MCF 10A (cell line): ENCODE measurements at regions not wholly inside any gene's neighbourhood (a gene's known extent, or its start where the extent isn't known, plus 50 kb on each side); places are given as distances from the start of the nearest gene placed in this dataset.

Experiments used
- BruUV-seq: library from RNA; stranded (reverse); fragments of 400-500 nt; replicated peaks from 2 replicates; lab custom pipeline; 2021; lab: Mats Ljungman, UMichigan
- CTCF ChIA-PET: fragments of 300-600 bp; sonication (Branson Sonifier 250); formaldehyde crosslinking; extraction: SDS; loops from one replicate; lab custom pipeline; 2021; ENCODE audit warnings: antibody characterized with exemption, inconsistent platforms; lab: Yijun Ruan, JAX
- POLR2A ChIA-PET: fragments of 300-600, 350-650 bp; sonication (Branson Sonifier 250); formaldehyde crosslinking; extraction: SDS; loops from one replicate; lab custom pipeline; 2020; ENCODE audit warnings: antibody characterized with exemption, inconsistent platforms; lab: Yijun Ruan, JAX
- DNase-seq: peaks from one replicate; pipeline ENCODE4 v3.0.0-alpha.2; 2018; ENCODE audit not compliant: unreplicated experiment
- H3K27ac Mint-ChIP-seq: one replicate; pipeline ENCODE4 v1.8.0; 2022; ENCODE audit warnings: mild to moderate bottlenecking, low read depth, mixed read lengths; ENCODE audit not compliant: unreplicated experiment
- H3K27me3 Mint-ChIP-seq: one replicate; pipeline ENCODE4 v1.8.0; 2022; ENCODE audit warnings: mixed read lengths; ENCODE audit not compliant: insufficient read depth, unreplicated experiment
- H3K36me3 Mint-ChIP-seq: one replicate; pipeline ENCODE4 v1.8.0; 2022; ENCODE audit warnings: mild to moderate bottlenecking, moderate library complexity, mixed read lengths; ENCODE audit not compliant: insufficient read depth, unreplicated experiment
- H3K4me1 Mint-ChIP-seq: one replicate; pipeline ENCODE4 v1.8.0; 2022; ENCODE audit warnings: mixed read lengths; ENCODE audit not compliant: insufficient read depth, unreplicated experiment
- H3K4me3 Mint-ChIP-seq: one replicate; pipeline ENCODE4 v1.8.0; 2022; ENCODE audit warnings: mild to moderate bottlenecking, moderate library complexity, mixed read lengths; ENCODE audit not compliant: unreplicated experiment
- H3K9me3 Mint-ChIP-seq: one replicate; pipeline ENCODE4 v1.8.0; 2022; ENCODE audit warnings: mixed read lengths; ENCODE audit not compliant: unreplicated experiment
- intact Hi-C: fragments of 100-400 bp; cut with micrococcal nuclease; formaldehyde crosslinking; loops from 2 replicates; pipeline ENCODE4 v1.14.1; 2022
- TF ChIP-seq, protein P1 (sequence below): fragments of 200-600 bp; IDR thresholded peaks from one replicate; pipeline ENCODE4 v1.8.0; 2022; ENCODE audit warnings: antibody characterized with exemption, mild to moderate bottlenecking; ENCODE audit not compliant: unreplicated experiment

- no peaks in the 10 kb centered on the region for H3K27me3 Mint-ChIP-seq
- peaks cover 7% of the 10 kb centered on the region for H3K4me1 Mint-ChIP-seq
- intact Hi-C loops = no loop called here
- TF ChIP-seq, protein P1, sequence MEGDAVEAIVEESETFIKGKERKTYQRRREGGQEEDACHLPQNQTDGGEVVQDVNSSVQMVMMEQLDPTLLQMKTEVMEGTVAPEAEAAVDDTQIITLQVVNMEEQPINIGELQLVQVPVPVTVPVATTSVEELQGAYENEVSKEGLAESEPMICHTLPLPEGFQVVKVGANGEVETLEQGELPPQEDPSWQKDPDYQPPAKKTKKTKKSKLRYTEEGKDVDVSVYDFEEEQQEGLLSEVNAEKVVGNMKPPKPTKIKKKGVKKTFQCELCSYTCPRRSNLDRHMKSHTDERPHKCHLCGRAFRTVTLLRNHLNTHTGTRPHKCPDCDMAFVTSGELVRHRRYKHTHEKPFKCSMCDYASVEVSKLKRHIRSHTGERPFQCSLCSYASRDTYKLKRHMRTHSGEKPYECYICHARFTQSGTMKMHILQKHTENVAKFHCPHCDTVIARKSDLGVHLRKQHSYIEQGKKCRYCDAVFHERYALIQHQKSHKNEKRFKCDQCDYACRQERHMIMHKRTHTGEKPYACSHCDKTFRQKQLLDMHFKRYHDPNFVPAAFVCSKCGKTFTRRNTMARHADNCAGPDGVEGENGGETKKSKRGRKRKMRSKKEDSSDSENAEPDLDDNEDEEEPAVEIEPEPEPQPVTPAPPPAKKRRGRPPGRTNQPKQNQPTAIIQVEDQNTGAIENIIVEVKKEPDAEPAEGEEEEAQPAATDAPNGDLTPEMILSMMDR = no peak
- DNase-seq = no peak
- ChIA-PET POLR2A (interaction anchor here (1.8 kb wide), 1 partner anchor 11 kb away, joined by 5 read pairs; no protein-coding TSS in a partner anchor), CTCF (no interaction called here)
- H3K9me3 Mint-ChIP-seq = no peaks in the 10 kb centered on the region
- no peak overlapping the region for H3K27ac Mint-ChIP-seq
- H3K4me3 Mint-ChIP-seq = no peak overlapping the region
- no TSS peak for BruUV-seq
- no peaks in the 10 kb centered on the region for H3K36me3 Mint-ChIP-seq
Measured at GRCh38 chr18:2423761-2424160, 147.5 kb downstream of the METTL4 start.

DNA sequence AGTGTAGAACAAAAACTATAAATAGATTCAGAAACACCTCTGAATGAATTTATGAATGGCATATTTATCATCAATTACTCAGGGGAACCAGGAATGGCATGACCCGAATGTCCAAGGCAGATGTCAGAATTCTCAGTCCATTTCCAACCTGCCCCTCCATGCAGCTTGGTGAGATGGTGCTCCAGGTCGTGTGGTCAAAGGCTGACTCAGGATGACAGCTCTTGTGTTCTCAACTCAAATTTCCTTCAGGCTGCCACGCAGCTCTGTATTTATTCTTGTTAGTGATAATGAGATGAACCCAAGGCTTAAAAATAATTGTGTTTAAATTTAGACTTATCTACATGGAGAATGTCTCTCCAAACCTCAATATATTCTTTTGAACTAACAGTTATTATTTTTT is 146.9 kb downstream of the METTL4 start:
- BruUV-seq = no TSS peak
- intact Hi-C loops = no loop called here
- Mint-ChIP-seq H3K4me3 (no peak overlapping the region), H3K27me3 (no peaks in the 10 kb centered on the region), H3K9me3 (no peaks in the 10 kb centered on the region), H3K36me3 (no peaks in the 10 kb centered on the region), H3K27ac (no peak overlapping the region), H3K4me1 (peaks cover 7% of the 10 kb centered on the region)
- ChIA-PET POLR2A (interaction anchor here (0.7 to 1.8 kb wide), 2 partner anchors 12 to 51 kb away, joined by 3 to 5 read pairs; no protein-coding TSS in a partner anchor), CTCF (no interaction called here)
- TF ChIP-seq, protein P1 = no peak
- no peak for DNase-seq

- H3K36me3 Mint-ChIP-seq = no peaks in the 10 kb centered on the region
- CTCF ChIA-PET = no interaction called here
- intact Hi-C loops = no loop called here
- H3K27me3 Mint-ChIP-seq = no peaks in the 10 kb centered on the region
- H3K9me3 Mint-ChIP-seq = no peaks in the 10 kb centered on the region
- H3K4me3 Mint-ChIP-seq = no peak overlapping the region
- no TSS peak for BruUV-seq
- H3K4me1 Mint-ChIP-seq = peaks cover 7% of the 10 kb centered on the region
- TF ChIP-seq, protein P1 = no peak
- POLR2A ChIA-PET = interaction anchor here (1.8 kb wide), 1 partner anchor 13 kb away, joined by 5 read pairs; no protein-coding TSS in a partner anchor
- peak overlapping the region; percentile 40 for H3K27ac Mint-ChIP-seq
- DNase-seq = peak; percentile 39
Measured at GRCh38 chr18:2425426-2426317, 145.6 kb downstream of the METTL4 start.

- no peaks in the 10 kb centered on the region for H3K36me3 Mint-ChIP-seq
- no peak overlapping the region for H3K27ac Mint-ChIP-seq
- peaks cover 2% of the 10 kb centered on the region for H3K9me3 Mint-ChIP-seq
- DNase-seq = no peak
- BruUV-seq = no TSS peak
- H3K4me3 Mint-ChIP-seq = no peak overlapping the region
- H3K27me3 Mint-ChIP-seq = no peaks in the 10 kb centered on the region
- H3K4me1 Mint-ChIP-seq = peaks cover 7% of the 10 kb centered on the region
- intact Hi-C loops = no loop called here
- POLR2A ChIA-PET = no interaction called here
- TF ChIP-seq, protein P1 = no peak
- CTCF ChIA-PET = no interaction called here
Measured at GRCh38 chr18:2430191-2430590, 141.1 kb downstream of the METTL4 start.
